HEK293T (cell line): ENCODE measurements at regions not wholly inside any gene's neighbourhood (a gene's known extent, or its start where the extent isn't known, plus 50 kb on each side); places are given as distances from the start of the nearest gene placed in this dataset.

Experiments
- CTCF ChIA-PET: fragments of 350-600 bp; formaldehyde crosslinking; extraction: SDS; loops from one replicate; lab custom pipeline; 2021; ENCODE audit warnings: antibody characterized with exemption, inconsistent platforms; lab: Yijun Ruan, JAX
- POLR2A ChIA-PET: fragments of 350-600 bp; formaldehyde crosslinking; extraction: SDS; loops from one replicate; lab custom pipeline; 2020; ENCODE audit warnings: antibody characterized with exemption, inconsistent platforms; lab: Yijun Ruan, JAX
- DNase-seq: peaks from one replicate; pipeline ENCODE4 v3.0.0; 2012; ENCODE audit warnings: mixed read lengths; ENCODE audit errors: extremely low spot score
- ARNT ChIP-seq: fragments of 450-650 bp; IDR thresholded peaks from 2 replicates; pipeline ENCODE4 v1.6.1; 2017; ENCODE audit warnings: mild to moderate bottlenecking
- BHLHE40 ChIP-seq: fragments of 450-650 bp; IDR thresholded peaks from 2 replicates; pipeline ENCODE4 v1.6.1; 2016; ENCODE audit warnings: mild to moderate bottlenecking, moderate library complexity, borderline replicate concordance
- CTBP1 ChIP-seq: fragments of 450-650 bp; IDR thresholded peaks from 2 replicates; pipeline ENCODE4 v1.6.1; 2016; ENCODE audit warnings: borderline replicate concordance
- ELF4 ChIP-seq: fragments of 450-650 bp; IDR thresholded peaks from 2 replicates; pipeline ENCODE4 v1.6.1; 2017; ENCODE audit warnings: antibody characterized with exemption
- FOXA1 ChIP-seq: fragments of 450-650 bp; IDR thresholded peaks from 2 replicates; pipeline ENCODE4 v1.6.1; 2016; ENCODE audit warnings: mild to moderate bottlenecking
- FOXK2 ChIP-seq: fragments of 450-650 bp; IDR thresholded peaks from 2 replicates; pipeline ENCODE4 v1.6.1; 2016; ENCODE audit warnings: mild to moderate bottlenecking
- FOXM1 ChIP-seq: fragments of 450-650 bp; IDR thresholded peaks from 2 replicates; pipeline ENCODE4 v1.6.1; 2017; ENCODE audit warnings: mild to moderate bottlenecking, borderline replicate concordance
- HDGF ChIP-seq: fragments of 450-650 bp; IDR thresholded peaks from 2 replicates; pipeline ENCODE4 v1.6.1; 2017; ENCODE audit warnings: antibody characterized with exemption, borderline replicate concordance
- L3MBTL2 ChIP-seq: fragments of 450-650 bp; conservative IDR thresholded peaks from 2 replicates; pipeline ENCODE4 v1.6.1; 2016; ENCODE audit warnings: mild to moderate bottlenecking
- LEF1 ChIP-seq: fragments of 450-650 bp; IDR thresholded peaks from 2 replicates; pipeline ENCODE4 v1.6.1; 2017; ENCODE audit warnings: mild to moderate bottlenecking, borderline replicate concordance
- NFRKB ChIP-seq: fragments of 450-650 bp; IDR thresholded peaks from 2 replicates; pipeline ENCODE4 v1.6.1; 2016; ENCODE audit warnings: mild to moderate bottlenecking, moderate library complexity
- SP1 ChIP-seq: fragments of 450-650 bp; IDR thresholded peaks from 2 replicates; pipeline ENCODE4 v1.6.1; 2017
- SUZ12 ChIP-seq: fragments of 450-650 bp; IDR thresholded peaks from 2 replicates; pipeline ENCODE4 v1.6.1; 2016; ENCODE audit warnings: mild to moderate bottlenecking
- TARDBP ChIP-seq: fragments of 450-650 bp; IDR thresholded peaks from 2 replicates; pipeline ENCODE4 v1.6.1; 2016
- ZNF384 ChIP-seq: fragments of 450-650 bp; IDR thresholded peaks from 2 replicates; pipeline ENCODE4 v1.6.1; 2016
- TF ChIP-seq, protein P1 (sequence below): fragments of 450-650 bp; IDR thresholded peaks from 2 replicates; pipeline ENCODE4 v1.6.1; 2016

GRCh38 chr11:116613206-116613875 is 159.4 kb downstream of the BUD13 start:
- DNase-seq: no peak
- ChIA-PET POLR2A (no interaction called here), CTCF (no interaction called here)
- TF ChIP-seq SUZ12: no peak
- TF ChIP-seq, protein P1, sequence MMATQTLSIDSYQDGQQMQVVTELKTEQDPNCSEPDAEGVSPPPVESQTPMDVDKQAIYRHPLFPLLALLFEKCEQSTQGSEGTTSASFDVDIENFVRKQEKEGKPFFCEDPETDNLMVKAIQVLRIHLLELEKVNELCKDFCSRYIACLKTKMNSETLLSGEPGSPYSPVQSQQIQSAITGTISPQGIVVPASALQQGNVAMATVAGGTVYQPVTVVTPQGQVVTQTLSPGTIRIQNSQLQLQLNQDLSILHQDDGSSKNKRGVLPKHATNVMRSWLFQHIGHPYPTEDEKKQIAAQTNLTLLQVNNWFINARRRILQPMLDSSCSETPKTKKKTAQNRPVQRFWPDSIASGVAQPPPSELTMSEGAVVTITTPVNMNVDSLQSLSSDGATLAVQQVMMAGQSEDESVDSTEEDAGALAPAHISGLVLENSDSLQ: no peak
- no peak for TF ChIP-seq FOXK2
- TF ChIP-seq FOXM1: no peak
- TF ChIP-seq TARDBP: no peak
- TF ChIP-seq SP1: no peak
- TF ChIP-seq BHLHE40: no peak
- TF ChIP-seq NFRKB: no peak
- TF ChIP-seq ELF4: no peak
- no peak for TF ChIP-seq HDGF
- no peak for TF ChIP-seq LEF1
- TF ChIP-seq CTBP1: no peak
- TF ChIP-seq ARNT: no peak
- TF ChIP-seq L3MBTL2: no peak
- no peak for TF ChIP-seq FOXA1
- TF ChIP-seq ZNF384: no peak

GRCh38 chr11:116611998-116612620 is 160.7 kb downstream of the BUD13 start:
- TF ChIP-seq FOXA1 (no peak), HDGF (no peak), ZNF384 (no peak), SP1 (no peak), FOXK2 (no peak), CTBP1 (no peak), NFRKB (no peak), L3MBTL2 (no peak), SUZ12 (no peak), ARNT (no peak), LEF1 (no peak), TARDBP (no peak), ELF4 (no peak), FOXM1 (no peak), BHLHE40 (no peak)
- TF ChIP-seq, protein P1: no peak
- ChIA-PET POLR2A (no interaction called here), CTCF (no interaction called here)
- no peak for DNase-seq

DNA sequence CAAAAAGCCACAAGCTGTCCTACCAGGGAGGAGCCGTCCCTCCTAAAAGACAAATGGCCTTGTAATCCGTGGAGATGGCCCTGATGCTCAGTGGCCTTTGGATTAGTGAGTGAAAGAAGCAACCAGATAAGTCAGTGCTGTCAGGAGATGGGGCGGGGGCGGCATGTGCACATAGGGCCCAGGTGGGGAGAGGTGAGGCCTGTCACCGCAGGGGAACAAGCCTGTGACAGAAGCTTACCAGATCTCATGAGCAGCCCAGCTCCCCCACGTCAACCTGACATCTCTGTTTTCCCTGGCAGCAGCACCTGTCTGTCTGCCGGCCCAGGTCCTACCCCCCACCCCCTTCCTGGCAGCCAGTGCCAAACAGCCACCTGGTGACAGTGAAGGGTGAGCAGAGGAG is 162.6 kb downstream of the BUD13 start:
- TF ChIP-seq, protein P1: no peak
- no peak for TF ChIP-seq SP1
- no peak for TF ChIP-seq LEF1
- no peak for TF ChIP-seq HDGF
- TF ChIP-seq NFRKB: no peak
- TF ChIP-seq ELF4: no peak
- no peak for TF ChIP-seq ZNF384
- no peak for TF ChIP-seq FOXM1
- no peak for TF ChIP-seq FOXK2
- TF ChIP-seq BHLHE40: no peak
- ChIA-PET CTCF (no interaction called here), POLR2A (no interaction called here)
- no peak for DNase-seq

GRCh38 chr11:116607027-116607426 is 165.8 kb downstream of the BUD13 start:
- POLR2A ChIA-PET: no interaction called here
- no peak for DNase-seq
- TF ChIP-seq CTBP1 (no peak), BHLHE40 (no peak), FOXK2 (no peak), ELF4 (no peak), FOXM1 (no peak), LEF1 (no peak), ARNT (no peak), NFRKB (no peak), HDGF (no peak), ZNF384 (no peak), L3MBTL2 (no peak), FOXA1 (no peak), SUZ12 (no peak), SP1 (no peak), TARDBP (no peak)
- TF ChIP-seq, protein P1: no peak
- CTCF ChIA-PET: no interaction called here

DNA sequence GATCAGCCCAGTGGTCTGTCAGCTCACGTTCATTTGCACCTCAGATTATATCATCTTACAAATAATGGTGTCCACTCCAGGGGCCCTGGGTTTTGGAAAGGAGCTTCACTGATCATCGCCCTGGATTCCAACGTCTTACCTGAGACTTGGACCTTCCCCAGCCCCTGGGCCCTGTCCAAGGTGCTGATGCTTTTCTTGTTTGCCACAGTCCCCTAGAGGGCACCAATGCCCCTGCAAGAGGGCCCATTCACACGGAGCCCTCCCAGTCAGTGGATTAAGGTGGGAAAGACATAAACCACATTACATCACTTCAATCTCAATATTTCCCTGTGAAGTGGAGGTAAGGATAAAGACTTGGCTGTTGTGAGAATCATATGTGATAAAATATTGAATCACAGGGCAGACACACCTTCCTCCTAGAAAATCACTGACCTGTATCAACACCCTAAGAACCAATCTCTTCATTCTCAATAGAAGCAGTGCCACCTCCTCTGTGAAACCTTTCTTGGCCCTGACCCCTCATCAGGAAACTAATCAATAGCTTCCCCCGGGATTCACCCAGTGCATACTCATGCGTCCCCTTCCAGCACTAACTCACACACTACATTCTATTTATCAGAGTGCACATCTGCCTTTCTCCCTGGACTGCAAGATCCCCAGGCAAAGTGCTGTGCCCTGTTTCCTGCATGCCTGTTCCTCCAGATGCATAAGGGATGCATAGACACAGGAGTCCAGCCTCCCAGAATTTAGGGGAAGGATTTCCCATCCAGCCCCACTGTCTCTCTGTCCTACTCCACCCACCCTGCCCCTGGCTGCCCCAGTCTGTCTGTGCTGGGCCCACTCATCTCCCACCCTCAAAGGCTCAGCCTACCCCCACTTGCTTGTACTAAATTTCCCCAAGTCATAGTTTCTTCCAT is 167.0 kb downstream of the BUD13 start:
- ChIA-PET CTCF (no interaction called here), POLR2A (no interaction called here)
- TF ChIP-seq, protein P1: no peak
- TF ChIP-seq ARNT (no peak), CTBP1 (no peak), SP1 (no peak), HDGF (no peak), FOXA1 (no peak), SUZ12 (no peak), FOXM1 (no peak), TARDBP (no peak), LEF1 (no peak), FOXK2 (no peak), BHLHE40 (no peak), ELF4 (no peak), ZNF384 (no peak), L3MBTL2 (no peak)
- peak; percentile 69 for DNase-seq
